ENCODE measurements at regions not wholly inside any gene's neighbourhood (a gene's known extent, or its start where the extent isn't known, plus 50 kb on each side); places are given as distances from the start of the nearest gene placed in this dataset.

DNA sequence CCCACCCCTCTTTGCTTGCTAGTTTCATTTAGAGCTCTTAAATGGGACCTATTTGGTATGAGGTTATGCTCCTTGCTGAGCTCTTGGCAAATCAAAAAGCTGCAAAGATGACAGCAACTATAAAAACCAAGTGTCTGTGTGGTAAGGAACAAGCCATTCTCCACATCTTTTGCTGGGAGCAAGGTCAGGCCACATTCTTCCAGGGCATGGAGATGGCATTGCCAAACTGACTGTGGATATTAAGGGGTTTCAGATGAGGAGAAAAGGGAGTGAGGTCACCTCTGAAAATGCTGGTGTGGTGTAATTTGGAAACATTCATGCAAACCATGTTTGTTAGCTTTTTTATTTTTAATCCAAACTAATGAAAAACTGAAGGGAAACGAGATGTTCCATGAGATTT is 218.8 kb upstream of the IL12B start:
- TF ChIP-seq POLR2A (IDR thresholded peaks at IDR 0.05) = no peak
- TF ChIP-seq, protein P1, sequence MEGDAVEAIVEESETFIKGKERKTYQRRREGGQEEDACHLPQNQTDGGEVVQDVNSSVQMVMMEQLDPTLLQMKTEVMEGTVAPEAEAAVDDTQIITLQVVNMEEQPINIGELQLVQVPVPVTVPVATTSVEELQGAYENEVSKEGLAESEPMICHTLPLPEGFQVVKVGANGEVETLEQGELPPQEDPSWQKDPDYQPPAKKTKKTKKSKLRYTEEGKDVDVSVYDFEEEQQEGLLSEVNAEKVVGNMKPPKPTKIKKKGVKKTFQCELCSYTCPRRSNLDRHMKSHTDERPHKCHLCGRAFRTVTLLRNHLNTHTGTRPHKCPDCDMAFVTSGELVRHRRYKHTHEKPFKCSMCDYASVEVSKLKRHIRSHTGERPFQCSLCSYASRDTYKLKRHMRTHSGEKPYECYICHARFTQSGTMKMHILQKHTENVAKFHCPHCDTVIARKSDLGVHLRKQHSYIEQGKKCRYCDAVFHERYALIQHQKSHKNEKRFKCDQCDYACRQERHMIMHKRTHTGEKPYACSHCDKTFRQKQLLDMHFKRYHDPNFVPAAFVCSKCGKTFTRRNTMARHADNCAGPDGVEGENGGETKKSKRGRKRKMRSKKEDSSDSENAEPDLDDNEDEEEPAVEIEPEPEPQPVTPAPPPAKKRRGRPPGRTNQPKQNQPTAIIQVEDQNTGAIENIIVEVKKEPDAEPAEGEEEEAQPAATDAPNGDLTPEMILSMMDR (IDR thresholded peaks at IDR 0.05) = no peak
